ENCODE measurements at regions not wholly inside any gene's neighbourhood (a gene's known extent, or its start where the extent isn't known, plus 50 kb on each side); places are given as distances from the start of the nearest gene placed in this dataset.
"Not testable (repeated sequence)": the region's sequence is repeated elsewhere in the genome, so short reads cannot be mapped to it uniquely, and the experiment has no call there.

DNA sequence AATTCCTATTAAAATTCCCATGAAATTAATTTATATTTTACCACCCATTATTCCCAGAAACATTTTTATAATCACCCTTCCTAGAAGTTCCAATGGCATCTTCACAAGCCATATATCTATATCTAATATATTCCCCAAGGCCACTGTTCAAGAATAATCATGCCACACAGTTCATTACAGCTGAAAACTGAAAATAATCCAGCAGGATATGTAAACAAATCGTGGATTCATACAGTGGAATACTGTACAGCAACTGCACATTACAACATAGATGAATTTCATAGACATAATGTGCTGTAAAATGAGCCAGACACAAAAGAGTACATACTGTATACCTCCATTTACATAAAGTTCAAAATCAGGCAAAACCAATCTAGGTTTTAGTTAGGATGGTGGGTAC, 63.9 kb upstream of the SERPINE2 start:
- no peak for DNase-seq

DNA sequence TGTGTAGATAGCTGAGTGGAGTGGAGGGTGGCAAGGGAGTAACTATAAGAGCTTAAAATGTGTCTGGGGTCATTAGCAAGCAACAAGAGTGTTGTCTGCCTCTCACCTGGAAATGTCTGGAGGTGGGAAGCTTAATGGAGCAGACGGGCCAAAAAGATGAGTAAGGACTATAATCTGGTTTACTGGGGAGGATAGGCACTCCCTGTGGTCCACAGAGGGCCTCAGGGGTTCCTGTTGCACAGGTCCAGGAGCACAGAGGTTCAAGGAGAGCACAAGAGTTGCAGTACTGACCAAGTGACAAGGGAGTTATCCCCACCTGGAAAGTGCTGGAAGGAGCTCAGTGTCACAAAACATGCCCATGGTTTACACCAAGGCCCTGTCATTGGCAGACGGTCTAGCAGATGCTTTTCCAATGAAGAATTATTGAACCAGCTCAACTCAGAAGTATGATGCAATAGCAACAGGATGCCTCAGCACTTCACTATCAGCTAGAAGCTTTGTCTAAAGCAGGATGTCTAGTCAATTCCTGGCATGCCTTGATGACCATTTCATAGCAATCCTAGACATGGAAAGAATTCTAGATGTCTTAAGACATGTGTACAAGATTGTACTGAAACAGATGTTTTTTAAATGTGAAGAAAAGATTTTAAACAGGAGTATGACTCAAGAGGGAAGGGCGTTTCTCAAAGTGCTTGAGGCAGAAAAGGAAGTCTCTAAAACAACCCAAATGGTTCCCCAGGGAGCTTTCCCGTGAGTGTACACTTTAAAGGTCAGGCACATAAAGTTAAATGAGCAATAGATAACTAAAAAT, 62.9 kb upstream of the SERPINE2 start:
- no peak for DNase-seq

DNA sequence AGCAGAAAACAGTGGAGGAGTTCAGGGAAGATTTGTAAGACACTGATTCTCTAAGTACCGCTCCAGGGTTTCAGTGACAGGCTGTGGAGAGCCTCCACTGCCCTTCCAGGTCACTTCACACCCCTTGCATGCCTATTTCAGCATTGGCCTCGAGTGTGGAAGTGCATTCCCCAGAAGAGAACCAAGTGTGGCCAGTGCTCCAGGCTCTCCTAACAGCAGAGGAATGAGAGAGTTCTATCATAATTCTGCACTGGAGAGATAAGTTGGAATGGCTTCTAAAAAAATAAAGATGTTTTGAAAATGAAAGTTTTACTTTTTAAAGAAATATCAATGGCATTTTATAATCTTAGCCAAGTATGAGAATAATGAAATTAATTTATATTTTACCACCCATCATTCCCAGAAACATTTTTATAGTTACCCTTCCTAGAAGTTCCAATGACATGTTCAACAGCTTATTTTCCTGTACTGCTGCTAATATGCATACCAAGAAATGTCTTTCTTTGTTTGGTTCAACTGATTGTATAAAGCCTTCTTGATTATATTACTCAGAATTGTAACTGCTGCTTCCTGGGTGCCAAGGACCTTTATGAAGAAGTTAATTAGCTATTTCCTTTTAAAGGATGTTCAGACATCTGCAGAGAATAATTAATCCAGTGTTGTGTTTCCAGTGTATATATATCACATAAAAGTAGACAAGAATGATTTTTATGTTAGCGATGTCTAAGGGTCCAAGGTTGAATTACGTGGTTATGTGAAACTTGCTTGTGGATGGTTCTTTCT, 61.0 kb upstream of the SERPINE2 start:
- DNase-seq = no peak

DNA sequence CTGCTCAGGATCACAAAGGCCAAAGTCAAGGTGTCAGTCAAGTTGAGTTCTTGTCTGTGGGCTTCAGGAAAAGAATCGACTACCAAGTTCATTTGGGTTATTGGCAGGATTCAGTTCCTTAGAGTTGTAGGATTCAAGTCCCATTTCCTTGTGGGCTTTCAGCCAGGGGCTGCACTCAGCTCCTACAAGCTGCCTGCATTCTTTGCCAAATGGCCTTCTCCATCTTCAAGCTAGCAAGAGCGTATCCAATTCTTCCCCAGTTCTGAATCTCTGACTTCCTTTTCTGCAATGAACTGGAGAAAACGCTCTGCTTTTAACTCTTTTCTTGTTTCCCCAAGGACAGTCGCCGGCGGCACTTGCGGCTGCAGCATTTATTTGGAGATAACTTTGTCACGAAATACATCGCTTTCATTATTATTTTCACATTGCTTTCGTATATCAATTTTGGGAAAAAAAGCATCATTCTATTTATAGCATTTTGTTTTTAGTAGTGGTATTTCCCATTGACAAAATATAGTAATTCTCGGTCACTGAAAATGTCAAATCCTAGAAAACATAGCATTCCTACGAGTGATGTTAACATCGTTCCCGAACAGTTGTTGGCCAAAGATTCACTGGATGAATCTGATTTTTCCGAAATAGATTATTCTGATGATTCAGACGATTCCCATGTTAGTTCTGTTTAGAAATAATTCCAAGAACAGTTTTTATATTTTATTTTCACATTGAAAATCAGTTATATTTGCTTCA, 59.6 kb upstream of the SERPINE2 start:
- no peak for DNase-seq

DNA sequence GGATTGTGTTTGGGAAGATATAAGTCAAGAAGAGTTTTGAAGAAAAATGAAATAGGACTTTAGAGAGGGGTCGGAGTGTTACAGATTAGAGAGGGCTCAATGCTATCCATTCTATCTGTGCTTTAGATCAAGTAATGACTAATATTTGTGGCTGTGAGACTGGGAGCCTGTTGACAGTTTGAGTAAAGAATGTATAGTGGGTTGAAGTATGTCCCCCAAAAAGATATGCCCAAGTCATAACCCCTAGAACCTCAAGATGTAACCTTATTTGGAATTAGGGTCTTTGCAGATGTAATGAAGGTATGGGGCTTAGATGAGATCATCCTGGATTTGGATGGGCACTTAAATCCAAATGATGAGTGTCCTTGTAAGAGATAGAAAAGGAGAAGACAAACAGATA, 55.3 kb upstream of the SERPINE2 start:
- no peak for DNase-seq

DNA sequence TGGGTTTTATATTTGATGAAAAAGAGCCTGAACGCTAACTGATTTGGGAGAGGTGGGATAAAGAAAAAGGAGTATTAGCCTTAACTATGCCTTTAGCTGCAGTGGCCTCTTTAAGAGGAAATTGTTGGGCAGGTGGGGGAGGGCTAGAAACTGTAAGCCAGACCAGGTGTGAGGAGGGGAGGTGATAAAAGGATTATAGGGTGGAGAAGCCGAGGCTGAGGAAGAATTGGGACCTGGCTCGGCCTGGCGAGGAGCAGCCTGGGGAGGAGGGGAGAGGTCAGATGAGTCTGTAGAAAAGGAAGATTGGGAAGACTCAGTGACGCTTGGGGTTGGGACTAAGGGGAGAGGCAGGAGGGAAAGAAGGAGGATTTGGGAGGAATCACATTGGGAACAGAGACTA, 52.6 kb upstream of the SERPINE2 start:
- not testable (repeated sequence) for DNase-seq

DNA sequence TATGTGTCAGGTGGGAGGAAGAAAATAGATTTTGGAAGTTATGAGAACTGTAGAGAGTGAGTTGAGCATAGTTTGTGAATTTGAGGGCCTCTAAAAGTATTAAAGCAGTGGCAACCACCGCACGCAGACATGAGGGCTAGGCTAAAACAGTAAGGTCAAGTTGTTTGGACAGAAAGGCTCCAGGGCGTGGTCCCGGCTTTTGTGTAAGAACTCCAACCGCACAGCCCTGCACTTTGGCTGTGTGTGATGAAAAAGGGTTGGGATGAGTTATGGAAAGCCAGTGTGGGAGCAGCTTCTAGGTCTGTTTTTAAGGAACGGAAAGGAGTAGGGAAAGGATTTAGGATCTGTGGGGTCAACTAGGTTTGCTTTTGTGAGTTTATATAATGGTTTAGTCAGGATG, 50.5 kb upstream of the SERPINE2 start:
- DNase-seq = not testable (repeated sequence)

All from NCI-H2081 treated with DMSO at 0.1 percent for 48 hours (cell line).